Cardiac muscle cell (in vitro differentiated cells and primary cell): ENCODE measurements at regions not wholly inside any gene's neighbourhood (a gene's known extent, or its start where the extent isn't known, plus 50 kb on each side); places are given as distances from the start of the nearest gene placed in this dataset.

ENCODE experiments used
- DNase-seq, 2 donors: peaks; one replicate each; pipeline versions ENCODE4 v3.0.0 to v3.0.0-alpha.2; 2010 to 2017; ENCODE audit warnings: low read depth in 1 of 2, low spot score in 1 of 2
- H3K27ac ChIP-seq: fragments of 200-600 bp; sonication (generic); 2 replicates; pipeline ENCODE4 v1.5.1; 2016
- H3K27me3 ChIP-seq: fragments of 200-600 bp; sonication (generic); 2 replicates; pipeline ENCODE4 v1.6.0; 2016; ENCODE audit warnings: control low read depth
- H3K36me3 ChIP-seq: fragments of 200-600 bp; sonication (generic); 2 replicates; pipeline ENCODE4 v1.5.1; 2016; ENCODE audit warnings: control low read depth
- H3K4me1 ChIP-seq: fragments of 200-600 bp; sonication (generic); 2 replicates; pipeline ENCODE4 v1.8.1; 2017; ENCODE audit warnings: low read depth, mild to moderate bottlenecking, mixed run types
- H3K4me3 ChIP-seq: fragments of 200-600 bp; sonication (generic); 2 replicates; pipeline ENCODE4 v1.5.1; 2016; ENCODE audit warnings: mild to moderate bottlenecking
- H3K9me3 ChIP-seq: fragments of 200-600 bp; sonication (generic); 2 replicates; pipeline ENCODE4 v1.5.1; 2017; ENCODE audit warnings: low read depth, mild to moderate bottlenecking, control low read depth
- CTCF ChIP-seq: IDR thresholded peaks from 2 replicates; pipeline ENCODE4 v1.5.1; 2012; ENCODE audit warnings: low read depth, mild to moderate bottlenecking, low read length

GRCh38 chr2:107018366-107018765 lies 132.4 kb upstream of the ST6GAL2 start:
- Histone ChIP-seq H3K27ac (no peak overlapping the region), H3K36me3 (no peaks in the 10 kb centered on the region), H3K4me3 (no peak overlapping the region), H3K27me3 (no peaks in the 10 kb centered on the region), H3K4me1 (no peaks in the 10 kb centered on the region), H3K9me3 (no peaks in the 10 kb centered on the region)
- TF ChIP-seq CTCF: no peak
- peak in 1 of 2 donors; percentile 13 for DNase-seq

- Histone ChIP-seq H3K27ac (no peak overlapping the region), H3K36me3 (no peaks in the 10 kb centered on the region), H3K4me1 (no peaks in the 10 kb centered on the region), H3K27me3 (no peaks in the 10 kb centered on the region), H3K9me3 (no peaks in the 10 kb centered on the region), H3K4me3 (no peak overlapping the region)
- no peak for TF ChIP-seq CTCF
- DNase-seq: no peak
These were observed 134.4 kb upstream of the ST6GAL2 start for GRCh38 chr2:107020392-107020791.

- Histone ChIP-seq H3K9me3 (no peaks in the 10 kb centered on the region), H3K27ac (no peak overlapping the region), H3K27me3 (no peaks in the 10 kb centered on the region), H3K36me3 (no peaks in the 10 kb centered on the region), H3K4me3 (no peak overlapping the region), H3K4me1 (no peaks in the 10 kb centered on the region)
- TF ChIP-seq CTCF: no peak
- no peak for DNase-seq
These were observed 138.3 kb upstream of the ST6GAL2 start for GRCh38 chr2:107024269-107024668.

GRCh38 chr2:107025291-107025857 lies 139.4 kb upstream of the ST6GAL2 start:
- Histone ChIP-seq H3K27me3 (no peaks in the 10 kb centered on the region), H3K9me3 (no peaks in the 10 kb centered on the region), H3K27ac (no peak overlapping the region), H3K36me3 (no peaks in the 10 kb centered on the region), H3K4me3 (no peak overlapping the region), H3K4me1 (no peaks in the 10 kb centered on the region)
- DNase-seq: no peak
- TF ChIP-seq CTCF: no peak

- H3K27me3 ChIP-seq: no peaks in the 10 kb centered on the region
- no peaks in the 10 kb centered on the region for H3K9me3 ChIP-seq
- H3K36me3 ChIP-seq: no peaks in the 10 kb centered on the region
- no peak for TF ChIP-seq CTCF
- H3K4me3 ChIP-seq: no peak overlapping the region
- H3K4me1 ChIP-seq: no peaks in the 10 kb centered on the region
- no peak overlapping the region for H3K27ac ChIP-seq
- DNase-seq: no peak
These were observed 140.0 kb upstream of the ST6GAL2 start for GRCh38 chr2:107025869-107026380.
